Iris pigment epithelial cell (primary cell): ENCODE measurements at regions not wholly inside any gene's neighbourhood (a gene's known extent, or its start where the extent isn't known, plus 50 kb on each side); places are given as distances from the start of the nearest gene placed in this dataset.
A peak's percentile ranks its signal among the peaks of the same experiment; 100 is the strongest.

Source experiments
- DNase-seq: peaks from one replicate; pipeline ENCODE4 v3.0.0-alpha.2; 2011; ENCODE audit warnings: low read depth

DNA sequence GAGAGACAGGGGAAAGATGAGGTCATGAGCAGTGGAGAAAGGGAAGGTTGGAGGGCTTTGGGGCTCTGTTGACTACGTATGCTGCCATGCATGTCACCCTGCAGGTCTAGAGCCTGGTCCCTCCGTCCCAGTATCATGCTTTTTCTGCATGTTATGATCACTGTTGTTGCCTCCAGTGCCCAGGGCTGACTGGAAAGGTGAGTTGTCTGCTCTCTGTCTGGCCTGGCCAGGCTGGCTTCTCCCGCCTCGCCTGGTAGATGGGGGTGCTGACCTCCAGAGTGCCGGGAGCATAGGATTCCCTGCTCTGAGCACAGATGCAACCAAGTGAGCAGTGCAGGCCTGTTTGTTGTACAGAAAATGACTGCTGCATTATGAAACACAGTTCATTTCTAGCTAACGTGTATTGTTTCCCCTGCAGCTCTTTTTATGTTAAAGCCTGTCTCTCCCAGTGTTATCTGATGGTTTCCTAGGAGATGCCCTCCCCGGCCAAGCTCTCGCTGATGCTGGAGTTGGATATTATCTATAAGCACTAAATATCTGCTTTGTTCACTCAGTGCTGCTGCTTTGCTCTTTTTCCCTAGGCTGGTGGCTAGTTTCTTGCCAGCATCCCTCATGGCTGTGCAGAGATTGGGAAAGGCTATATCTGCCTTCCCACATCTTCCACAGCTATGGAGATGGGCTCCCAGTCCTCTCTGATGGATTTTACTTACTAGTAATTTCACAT lies 158.2 kb downstream of the TDRD15 start:
- DNase-seq, result no peak

DNA sequence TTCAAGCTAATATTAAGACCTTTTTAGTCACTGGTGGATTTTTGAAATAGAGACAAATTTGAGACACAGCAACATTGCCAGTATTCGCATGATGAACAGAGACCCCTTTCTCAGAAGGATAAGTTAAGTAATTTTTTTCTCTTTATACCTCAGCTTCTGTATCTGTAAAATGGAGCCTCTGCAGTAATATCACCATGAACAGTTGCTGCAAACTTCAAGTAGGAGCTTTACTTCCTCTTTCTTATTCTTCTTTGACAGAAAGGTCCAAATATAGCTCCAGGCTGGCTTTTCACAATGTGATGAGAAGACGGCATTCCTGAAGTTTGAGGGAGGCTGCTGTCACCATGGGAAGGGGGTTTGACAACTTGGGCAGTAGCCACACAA lies 158.7 kb downstream of the TDRD15 start:
- DNase-seq, result no peak

DNA sequence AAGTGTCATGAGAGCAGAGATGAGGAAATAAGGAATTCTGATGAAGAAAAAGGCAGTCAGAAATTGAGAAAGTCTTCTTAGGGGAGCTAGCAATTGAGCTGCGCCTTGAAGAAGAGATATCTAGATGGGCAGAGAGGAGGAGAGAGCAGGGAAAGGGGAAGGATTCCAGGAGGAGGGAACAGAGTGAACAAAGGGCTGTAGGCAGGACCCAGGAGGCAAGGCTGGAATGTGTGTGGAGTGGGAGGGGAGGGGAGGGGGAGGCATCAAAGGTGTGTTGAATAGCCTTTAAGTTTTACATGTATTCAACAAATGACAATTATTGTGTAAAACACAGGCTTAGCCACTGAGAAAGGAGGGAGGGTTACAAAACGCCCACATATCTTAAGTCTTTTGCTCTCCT lies 164.5 kb downstream of the TDRD15 start:
- DNase-seq, result no peak

DNA sequence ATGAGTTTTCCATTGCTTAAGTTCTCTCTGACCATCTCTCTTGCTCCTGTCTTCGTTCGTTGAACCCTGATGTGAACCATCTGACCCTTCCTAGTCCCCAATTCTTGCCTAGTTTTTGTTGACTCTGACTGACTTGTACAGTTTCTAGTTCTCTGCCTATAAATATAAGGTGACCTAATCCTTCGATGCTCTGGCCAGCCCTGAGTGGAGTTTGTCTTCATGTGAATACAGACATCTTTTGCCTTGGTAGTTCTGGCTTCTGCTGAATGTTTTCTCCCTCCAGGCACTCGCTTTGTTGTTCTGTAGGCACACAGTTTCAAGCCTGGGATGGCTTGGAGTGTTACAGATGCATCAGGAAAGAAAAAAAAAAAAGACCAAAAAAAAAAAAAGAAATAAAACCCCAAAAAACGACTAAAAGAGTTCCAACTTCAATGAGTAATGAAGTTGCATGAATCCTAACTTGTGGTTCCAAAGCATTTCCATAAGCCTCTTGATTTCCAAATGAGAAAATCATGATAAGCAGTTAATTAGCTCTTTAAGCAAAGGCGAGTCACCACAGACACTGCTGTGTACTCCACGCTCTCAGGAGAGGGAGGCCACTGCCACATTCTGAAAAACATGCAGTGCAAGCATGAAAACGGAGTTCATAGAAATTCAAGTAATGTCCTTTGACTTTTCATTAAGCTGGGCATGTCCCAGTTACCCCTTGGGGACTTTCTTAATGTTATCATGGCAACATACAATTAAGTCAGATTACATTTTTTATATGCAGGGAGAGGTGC lies 165.2 kb downstream of the TDRD15 start:
- no peak for DNase-seq

DNA sequence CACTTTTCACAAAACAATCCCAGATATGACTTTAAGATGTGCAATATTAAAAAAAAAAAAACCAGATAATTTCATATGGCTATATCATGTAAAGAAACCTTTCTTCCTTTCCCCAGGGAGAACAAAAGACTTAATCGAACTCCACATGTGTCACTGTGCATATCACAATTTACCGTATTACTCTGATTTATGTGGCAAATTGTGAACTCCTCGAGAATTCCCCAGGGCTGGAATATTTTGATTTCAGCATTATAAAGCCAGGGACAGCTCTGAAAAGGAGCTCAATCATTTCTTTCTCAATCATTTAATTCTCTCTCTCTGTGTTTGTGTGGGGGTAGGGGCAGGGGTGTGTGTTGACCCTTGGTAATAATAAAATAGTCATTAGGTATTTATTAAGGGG lies 165.8 kb downstream of the TDRD15 start:
- DNase-seq, result no peak

DNA sequence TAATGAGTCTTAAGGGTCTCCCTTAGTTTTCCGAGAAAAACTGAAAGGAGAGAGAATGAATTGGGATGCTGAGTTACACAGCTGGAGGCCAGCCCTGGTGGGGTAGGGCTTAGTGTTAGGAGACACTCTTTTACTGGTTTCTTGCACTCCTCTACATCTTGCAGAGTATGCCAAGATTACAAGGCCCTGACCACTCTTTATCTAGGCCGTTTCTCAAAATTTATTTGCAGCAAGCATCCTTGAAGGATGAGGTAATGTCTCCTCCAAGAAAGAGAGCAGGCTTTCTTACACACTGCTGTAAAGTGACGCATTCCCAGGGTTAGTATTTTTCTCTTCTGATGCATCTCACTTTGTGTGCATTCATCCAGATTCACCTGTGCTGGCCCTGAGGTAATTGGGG lies 166.2 kb downstream of the TDRD15 start:
- peak; percentile 8 for DNase-seq

DNA sequence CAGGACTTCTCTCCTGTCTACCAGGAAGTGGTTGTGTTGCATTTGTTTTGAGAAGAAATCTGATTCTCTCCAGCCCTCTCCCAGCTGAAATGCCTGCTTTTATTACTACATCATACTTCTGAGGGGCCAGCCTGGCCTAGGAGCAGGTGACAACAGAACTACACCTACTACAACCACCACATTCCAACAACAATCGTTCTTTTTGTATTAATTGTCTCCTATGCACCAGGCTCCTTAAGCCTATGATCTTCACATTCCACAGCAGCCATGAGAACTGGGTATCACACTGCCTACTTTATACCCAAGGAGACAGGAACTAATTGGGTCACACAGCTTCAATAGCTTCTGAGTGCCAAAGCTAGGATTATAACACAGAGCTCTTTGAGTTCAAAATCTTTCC lies 167.7 kb downstream of the TDRD15 start:
- peak; percentile 4 for DNase-seq

DNA sequence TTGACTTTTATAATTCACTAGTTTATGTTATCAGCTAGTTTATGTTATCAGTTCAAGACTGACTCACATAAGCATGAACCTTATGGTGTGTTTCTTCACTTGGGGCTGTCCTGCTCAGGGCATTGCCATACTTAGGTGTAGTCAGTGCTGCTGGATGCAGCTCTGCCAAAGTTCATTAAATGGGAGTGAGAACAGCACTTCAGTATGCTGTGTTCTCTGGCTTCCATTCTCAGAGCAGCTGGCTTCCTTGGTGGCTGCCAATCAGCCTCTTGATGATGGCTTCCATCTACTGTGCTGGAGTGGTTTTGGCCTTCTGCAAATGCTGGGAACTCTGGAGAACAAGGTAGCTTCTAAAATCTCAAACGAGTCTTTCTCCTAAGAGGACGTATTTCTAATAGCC lies 170.7 kb downstream of the TDRD15 start:
- DNase-seq, result no peak

DNA sequence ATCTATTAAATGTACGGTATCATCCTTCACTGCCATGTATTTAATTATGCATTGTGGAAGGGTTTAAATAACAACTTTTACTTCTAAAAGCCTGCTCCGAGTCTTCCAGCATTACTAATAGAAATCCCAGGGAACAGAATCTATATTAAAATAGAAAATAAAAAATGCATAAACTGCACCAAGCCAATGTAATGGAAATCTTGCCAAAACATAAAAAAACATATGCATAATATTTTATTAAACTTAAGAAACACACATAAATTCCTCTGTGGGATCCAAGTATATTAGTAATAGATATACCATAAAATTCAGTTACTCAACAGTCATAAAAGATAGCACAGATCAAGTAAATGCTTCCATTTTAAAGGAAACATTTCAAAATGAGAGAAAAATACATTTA lies 175.6 kb downstream of the TDRD15 start:
- DNase-seq, result no peak

DNA sequence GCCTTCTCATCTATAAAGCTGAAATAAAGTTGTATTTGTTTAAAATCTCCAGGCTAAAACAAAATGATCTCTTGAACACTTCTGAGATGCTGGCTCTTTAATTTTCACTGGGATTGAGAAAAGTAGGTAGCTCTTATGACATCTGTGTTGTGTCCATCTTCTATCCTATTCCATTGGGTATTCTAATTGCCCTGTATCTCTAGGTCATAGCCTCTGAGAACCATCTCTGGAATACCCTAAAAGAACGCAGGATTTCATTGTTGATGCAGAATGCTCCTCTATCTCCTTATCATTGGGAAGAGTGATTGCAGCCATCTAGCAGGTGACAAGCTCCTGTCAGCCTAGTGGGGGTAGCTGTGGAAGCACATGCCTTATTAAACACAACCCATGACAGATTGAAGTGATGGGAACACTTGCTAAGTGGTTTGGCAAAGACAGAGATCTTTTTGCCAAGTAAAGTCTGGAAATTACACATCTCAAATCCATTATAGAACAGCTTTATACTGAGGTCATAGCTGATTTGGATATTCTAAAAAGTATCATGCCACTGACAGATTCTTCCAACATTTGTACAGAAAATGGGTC lies 178.2 kb downstream of the TDRD15 start:
- DNase-seq, result no peak

DNA sequence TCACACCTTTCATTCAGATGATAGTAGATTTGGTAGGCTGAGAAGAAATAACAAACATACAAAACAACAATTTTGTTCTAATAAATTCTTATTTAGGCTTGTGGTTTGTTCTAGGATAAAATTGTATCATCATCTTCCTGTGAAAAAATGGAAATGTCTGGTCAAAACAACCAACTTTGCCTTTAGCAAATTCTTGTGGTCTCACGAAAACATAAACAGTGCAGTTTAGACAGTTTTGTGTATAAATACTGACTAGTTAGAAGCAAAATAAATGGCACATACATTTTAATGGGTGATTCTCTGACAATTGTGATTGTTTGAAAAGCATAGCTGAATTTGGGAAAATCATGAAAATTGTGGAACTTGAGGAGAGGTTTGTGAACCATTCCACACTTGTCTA lies 180.1 kb downstream of the TDRD15 start:
- no peak for DNase-seq

DNA sequence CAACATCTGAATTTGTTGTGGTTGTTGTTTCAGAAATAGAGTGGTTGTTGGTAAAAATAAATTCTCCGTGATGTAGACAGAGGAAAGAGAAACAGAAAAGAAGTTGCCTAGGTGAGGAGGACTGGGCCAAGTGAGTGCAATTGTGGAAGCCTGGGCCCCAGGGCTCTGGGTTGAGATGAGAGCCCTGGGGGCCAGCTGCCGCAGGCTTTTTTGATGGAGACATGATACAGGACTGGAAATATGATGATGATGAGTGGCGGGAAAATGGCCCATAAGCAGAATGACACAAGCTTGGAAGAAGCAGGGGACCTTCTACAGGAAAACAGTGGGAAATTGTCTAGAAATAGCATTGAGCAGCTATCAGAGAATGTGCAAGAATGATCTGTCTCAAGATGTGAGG lies 181.8 kb downstream of the TDRD15 start:
- no peak for DNase-seq

DNA sequence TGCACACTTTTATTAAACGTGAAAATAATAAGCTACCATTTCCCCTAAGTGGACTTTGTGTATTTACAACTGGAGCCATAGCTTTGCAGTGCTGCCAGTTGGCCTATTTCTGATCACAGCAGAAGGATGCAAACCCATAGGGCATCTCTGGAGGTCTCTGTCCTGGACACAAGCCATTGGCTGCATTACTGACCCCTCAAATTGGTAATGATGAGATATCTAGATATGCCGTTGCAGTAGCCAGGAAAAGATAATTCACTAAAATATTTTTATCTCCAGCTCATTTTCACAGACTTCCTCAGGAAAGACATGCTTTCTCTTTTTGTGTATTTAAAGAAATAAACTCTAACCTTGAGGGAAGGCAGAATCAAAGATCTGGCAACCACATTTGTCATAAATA lies 182.5 kb downstream of the TDRD15 start:
- no peak for DNase-seq

DNA sequence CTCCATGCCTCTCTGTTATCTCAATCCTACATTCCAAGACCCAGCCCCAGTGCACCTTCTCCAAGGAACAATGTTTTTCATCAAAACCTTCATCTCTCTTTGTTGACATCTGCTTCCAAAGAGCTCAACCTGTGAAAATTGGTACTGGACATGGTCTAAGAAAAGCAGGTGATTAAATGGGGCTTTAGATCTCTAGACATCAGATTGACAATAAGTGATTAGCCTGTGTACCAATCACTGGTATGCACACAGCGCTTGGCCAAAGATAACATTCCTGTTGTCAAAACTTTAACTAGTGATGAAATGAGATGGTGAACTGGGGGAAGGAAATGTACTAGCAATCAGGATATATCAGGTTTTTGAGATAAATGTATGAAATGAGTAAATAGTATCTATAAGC lies 183.3 kb downstream of the TDRD15 start:
- no peak for DNase-seq

DNA sequence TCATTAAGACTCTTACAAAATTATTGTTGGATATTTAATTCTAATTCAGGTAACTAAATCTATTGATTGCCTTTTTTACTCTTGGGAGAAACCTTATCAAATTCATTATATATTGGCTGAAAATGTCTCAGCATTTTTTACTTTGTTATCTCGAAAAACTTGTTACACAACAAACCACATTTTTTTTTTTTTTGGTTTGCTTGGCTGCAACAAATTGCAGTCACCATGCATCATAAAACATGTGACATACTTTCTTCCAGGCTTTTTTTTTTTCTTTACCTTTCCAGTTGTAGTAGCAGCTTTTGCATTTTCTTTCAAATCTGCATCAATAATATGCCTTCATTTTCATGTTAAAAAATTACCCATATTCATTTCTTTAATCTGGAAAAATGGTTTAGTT lies 186.7 kb downstream of the TDRD15 start:
- DNase-seq, result no peak

DNA sequence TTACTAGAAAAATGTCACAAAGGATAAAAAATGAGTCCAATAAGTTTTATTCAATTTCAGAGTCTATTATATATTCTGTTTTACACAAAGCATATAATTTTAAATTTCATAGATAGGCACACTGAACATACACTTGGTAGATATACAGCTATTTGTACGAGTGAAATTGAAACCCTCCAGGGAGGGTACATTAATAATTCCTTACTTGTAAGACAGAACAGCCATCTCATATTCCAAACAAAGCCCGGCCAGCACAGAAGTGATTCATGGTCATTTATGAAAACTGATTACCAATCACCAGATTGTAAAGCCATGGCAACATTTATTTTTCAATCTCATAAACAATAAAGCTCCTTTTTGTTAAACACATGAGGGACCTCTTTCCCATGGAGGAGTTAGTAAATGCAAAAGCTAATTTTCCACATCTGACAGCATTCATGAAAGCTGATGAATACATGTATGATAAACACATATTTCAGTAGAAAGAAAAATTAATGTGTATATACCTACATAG lies 190.6 kb downstream of the TDRD15 start:
- no peak for DNase-seq

DNA sequence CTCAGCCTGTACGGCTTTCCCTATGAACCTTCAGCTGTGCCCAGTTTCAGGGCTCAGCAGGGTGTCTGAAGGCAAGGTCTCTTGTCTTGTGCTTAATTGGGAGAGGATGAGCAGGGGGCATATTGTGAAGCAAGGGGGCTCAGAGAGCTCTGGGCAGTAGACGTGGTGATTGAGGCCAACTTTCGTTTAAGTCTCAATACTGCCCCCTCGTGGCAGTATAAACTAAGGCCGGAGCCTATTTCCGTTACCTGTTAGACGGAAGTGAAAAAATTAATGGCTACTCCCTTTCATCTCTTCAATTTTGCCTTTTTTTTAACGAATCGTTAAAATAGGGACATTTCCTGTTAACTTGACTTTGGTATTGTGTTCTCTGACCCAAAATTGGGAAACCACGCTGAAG lies 193.4 kb downstream of the TDRD15 start:
- DNase-seq, result peak; percentile 14

DNA sequence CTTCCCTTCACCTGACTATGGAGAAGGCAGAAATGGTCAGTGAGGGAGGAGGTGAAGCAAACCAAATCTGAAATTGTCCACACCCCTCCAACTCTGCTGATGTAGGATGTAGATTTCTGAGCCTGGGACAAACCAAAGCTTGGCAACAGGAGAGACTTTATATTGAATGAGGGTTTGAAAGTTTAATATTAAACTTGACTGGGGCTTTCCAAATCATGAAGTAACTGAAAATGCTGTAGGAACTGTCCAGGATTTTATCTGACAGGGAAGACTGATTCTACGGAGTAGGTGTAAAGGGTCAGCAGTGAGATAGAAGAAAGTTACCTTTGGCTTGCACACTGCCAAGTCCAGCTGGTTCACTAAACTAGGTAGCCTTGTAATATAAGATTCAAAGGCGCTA lies 194.5 kb downstream of the TDRD15 start:
- DNase-seq, result no peak

DNA sequence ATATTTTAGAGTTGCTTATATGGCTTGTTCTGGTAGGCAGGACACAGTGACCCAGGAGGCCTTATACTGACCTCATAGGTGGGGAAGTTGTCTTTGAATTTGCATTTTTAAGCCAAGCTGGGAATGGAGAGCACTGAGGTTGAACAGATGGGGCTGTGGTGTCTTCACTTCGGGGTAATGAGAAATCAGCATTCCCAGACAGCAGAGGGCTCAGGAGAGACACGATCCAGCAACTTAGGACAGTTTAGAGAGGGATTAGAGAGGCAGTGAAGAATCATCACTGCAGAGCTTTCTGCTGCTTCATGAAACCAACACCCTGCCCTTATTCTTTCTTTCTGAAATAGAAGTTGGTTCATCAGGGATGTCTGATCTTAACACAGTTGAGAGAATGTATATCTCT lies 202.4 kb downstream of the TDRD15 start:
- DNase-seq, result no peak

DNA sequence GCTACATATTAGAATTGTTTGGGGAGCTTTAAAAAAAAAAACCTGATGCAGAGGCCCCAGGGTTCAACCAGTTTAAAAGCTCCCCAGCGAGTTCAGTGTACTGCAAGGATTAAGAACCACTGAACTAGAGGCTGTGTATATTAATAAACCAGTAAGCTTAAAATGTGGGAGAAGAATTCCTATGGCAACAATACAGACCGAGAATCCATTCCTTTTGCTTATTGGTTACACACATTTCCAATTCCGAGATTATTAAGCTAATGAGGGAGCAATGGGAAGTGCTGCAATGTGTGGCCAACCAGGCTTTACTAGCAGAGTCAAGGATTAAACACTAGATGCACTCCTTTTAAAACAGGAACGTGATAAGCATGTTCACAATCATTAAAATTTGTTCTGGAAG lies 204.4 kb downstream of the TDRD15 start:
- no peak for DNase-seq

DNA sequence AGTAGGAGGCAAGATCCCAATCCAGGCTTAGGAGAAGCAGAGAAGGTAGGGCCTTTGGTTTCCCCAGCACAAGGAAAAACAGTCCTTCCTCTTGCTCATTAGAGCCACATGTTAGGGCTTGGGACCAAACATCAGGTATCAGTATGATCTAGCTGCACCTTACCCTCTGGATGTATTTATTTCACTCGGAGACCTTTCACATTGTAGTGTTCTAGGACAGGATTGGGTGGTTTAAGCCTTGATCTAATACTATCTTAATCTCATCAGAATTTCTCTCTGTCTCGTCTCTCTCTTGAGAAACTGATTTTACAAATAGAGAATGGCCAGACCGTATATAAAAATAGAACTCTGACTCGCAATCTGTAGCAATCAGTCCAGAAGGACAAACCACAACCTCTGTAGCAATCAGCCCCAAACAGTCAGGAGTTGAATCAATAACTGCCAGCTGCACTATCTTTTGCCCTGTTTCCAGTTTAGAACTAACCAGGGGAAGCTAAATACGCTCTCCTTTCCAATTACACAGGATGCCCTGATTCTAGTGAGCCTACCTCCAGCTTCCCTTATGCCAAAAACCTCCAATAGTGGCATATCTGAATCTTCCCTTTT lies 207.1 kb downstream of the TDRD15 start:
- DNase-seq, result peak; percentile 24

DNA sequence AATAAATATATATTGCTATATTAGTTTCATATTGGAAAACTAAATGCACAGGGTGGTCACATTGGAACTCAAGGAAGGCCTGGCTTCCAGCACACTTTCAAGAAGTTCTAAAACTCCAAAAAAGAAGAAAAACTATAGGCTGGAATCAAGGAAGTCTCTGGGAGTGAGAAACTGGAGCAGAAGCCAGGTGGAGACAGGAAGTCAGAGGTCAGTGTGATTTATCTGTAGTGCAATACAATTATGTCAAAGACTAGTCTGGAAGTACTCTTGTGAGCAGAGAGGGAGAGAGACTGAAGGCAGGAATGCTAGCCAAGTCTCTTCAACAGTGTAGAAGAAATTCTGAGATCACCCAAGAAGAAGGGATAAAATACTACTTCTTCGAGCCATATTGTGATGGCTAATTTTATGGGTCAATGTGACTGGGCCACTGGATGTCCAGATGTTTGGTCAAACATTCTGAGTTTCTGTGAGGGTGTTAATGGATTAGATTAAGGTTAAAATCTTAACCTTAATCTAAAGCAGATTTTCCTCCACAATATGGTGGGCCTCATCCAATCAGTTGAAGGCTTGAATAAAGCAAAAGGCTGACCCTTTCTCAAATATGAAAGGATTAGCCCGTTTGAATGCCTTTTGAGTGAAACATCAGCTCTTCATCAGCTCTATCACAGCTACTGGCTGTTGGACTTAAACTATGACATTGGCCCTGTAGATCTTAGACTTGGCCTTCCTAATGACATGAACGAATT lies 208.0 kb downstream of the TDRD15 start:
- DNase-seq, result no peak
